Dermis blood vessel endothelial cell (primary cell): ENCODE measurements at regions not wholly inside any gene's neighbourhood (a gene's known extent, or its start where the extent isn't known, plus 50 kb on each side); places are given as distances from the start of the nearest gene placed in this dataset.

ENCODE experiments used
- DNase-seq: peaks from one replicate; pipeline ENCODE4 v3.0.0; 2010

- DNase-seq = no peak
These were observed 65.3 kb downstream of the METRNL start for GRCh38 chr17:83144421-83145357.

GRCh38 chr17:83145358-83145738, 65.9 kb downstream of the METRNL start:
- DNase-seq = no peak

GRCh38 chr17:83145831-83146230, 66.4 kb downstream of the METRNL start:
- DNase-seq = no peak

GRCh38 chr17:83146347-83146746, 66.9 kb downstream of the METRNL start:
- no peak for DNase-seq

GRCh38 chr17:83147280-83147679, 67.9 kb downstream of the METRNL start:
- no peak for DNase-seq

GRCh38 chr17:83148317-83149028, 69.1 kb downstream of the METRNL start:
- no peak for DNase-seq

- DNase-seq = no peak
These were observed 69.8 kb downstream of the METRNL start for GRCh38 chr17:83149029-83149725.

- DNase-seq = no peak
These were observed 70.4 kb downstream of the METRNL start for GRCh38 chr17:83149761-83150251.

GRCh38 chr17:83150369-83151055, 71.1 kb downstream of the METRNL start:
- no peak for DNase-seq

GRCh38 chr17:83151056-83151441, 71.6 kb downstream of the METRNL start:
- DNase-seq = no peak

GRCh38 chr17:83151442-83152226, 72.2 kb downstream of the METRNL start:
- no peak for DNase-seq

GRCh38 chr17:83152227-83152744, 72.9 kb downstream of the METRNL start:
- DNase-seq = no peak

GRCh38 chr17:83152745-83153611, 73.6 kb downstream of the METRNL start:
- no peak for DNase-seq

- no peak for DNase-seq
These were observed 74.4 kb downstream of the METRNL start for GRCh38 chr17:83153681-83154310.

GRCh38 chr17:83154311-83155127, 75.1 kb downstream of the METRNL start:
- DNase-seq = no peak

- peak; percentile 93 for DNase-seq
These were observed 76.0 kb downstream of the METRNL start for GRCh38 chr17:83155128-83156121.

GRCh38 chr17:83156408-83156807, 77.0 kb downstream of the METRNL start:
- no peak for DNase-seq
